GM10248 (cell line): ENCODE measurements at regions not wholly inside any gene's neighbourhood (a gene's known extent, or its start where the extent isn't known, plus 50 kb on each side); places are given as distances from the start of the nearest gene placed in this dataset.

Experiments used
- CTCF ChIA-PET: fragments of 300-600 bp; sonication (Branson Sonifier 250); formaldehyde crosslinking; extraction: SDS; loops from one replicate; lab custom pipeline; 2021; ENCODE audit warnings: antibody characterized with exemption; lab: Yijun Ruan, JAX
- POLR2A ChIA-PET: fragments of 350-650 bp; sonication (Branson Sonifier 250); formaldehyde crosslinking; extraction: SDS; loops from one replicate; lab custom pipeline; 2020; ENCODE audit warnings: antibody characterized with exemption; lab: Yijun Ruan, JAX
- DNase-seq: peaks from one replicate; pipeline ENCODE4 v3.0.0; 2012; ENCODE audit errors: extremely low spot score
- CTCF ChIP-seq: IDR thresholded peaks from 2 replicates; pipeline ENCODE4 v1.5.1; 2012; ENCODE audit warnings: mild to moderate bottlenecking, low read depth; ENCODE audit errors: extremely low read depth, missing control alignments, control extremely low read depth

- ChIA-PET CTCF (no interaction called here), POLR2A (no interaction called here)
- no peak for TF ChIP-seq CTCF
- no peak for DNase-seq
Observed at GRCh38 chr7:46810986-46811385, 770.9 kb downstream of the TNS3 start.

GRCh38 chr7:46809886-46810285 is 772.0 kb downstream of the TNS3 start:
- no peak for DNase-seq
- POLR2A ChIA-PET = no interaction called here
- TF ChIP-seq CTCF = no peak
- CTCF ChIA-PET = interaction anchor here (2.0 kb wide), 1 partner anchor 32 kb away, joined by 5 read pairs; no protein-coding TSS in a partner anchor

GRCh38 chr7:46806856-46807255 is 775.1 kb downstream of the TNS3 start:
- no peak for TF ChIP-seq CTCF
- ChIA-PET POLR2A (no interaction called here), CTCF (no interaction called here)
- DNase-seq = no peak

GRCh38 chr7:46802479-46802878 is 779.4 kb downstream of the TNS3 start:
- ChIA-PET CTCF (no interaction called here), POLR2A (no interaction called here)
- no peak for DNase-seq
- no peak for TF ChIP-seq CTCF

GRCh38 chr7:46791188-46791587 is 790.7 kb downstream of the TNS3 start:
- DNase-seq = no peak
- ChIA-PET POLR2A (interaction anchor here (0.5 kb wide), 1 partner anchor 162 kb away, joined by 3 read pairs; no protein-coding TSS in a partner anchor), CTCF (no interaction called here)
- TF ChIP-seq CTCF = no peak

GRCh38 chr7:46786995-46787394 is 794.9 kb downstream of the TNS3 start:
- CTCF ChIA-PET = interaction anchor here (1.3 kb wide), 1 partner anchor 19 kb away, joined by 3 read pairs; no protein-coding TSS in a partner anchor
- DNase-seq = no peak
- POLR2A ChIA-PET = interaction anchor here (0.6 kb wide), 1 partner anchor 1685 kb away, joined by 7 read pairs; no protein-coding TSS in a partner anchor
- no peak for TF ChIP-seq CTCF
